GM19438 (cell line): ENCODE measurements at regions not wholly inside any gene's neighbourhood (a gene's known extent, or its start where the extent isn't known, plus 50 kb on each side); places are given as distances from the start of the nearest gene placed in this dataset.
"Not testable (repeated sequence)": the region's sequence is repeated elsewhere in the genome, so short reads cannot be mapped to it uniquely, and the experiment has no call there.

Experiments
- ATAC-seq: cut with Tn5 transposase; IDR thresholded peaks from one replicate; pipeline ENCODE4 v1.9.1; 2021; ENCODE audit warnings: low read depth; ENCODE audit not compliant: unreplicated experiment

- ATAC-seq, result no peak
These were observed 440.8 kb upstream of the ZP4 start for GRCh38 chr1:238331557-238331956.

- no peak for ATAC-seq
These were observed 438.9 kb upstream of the ZP4 start for GRCh38 chr1:238329671-238330070.

- not testable (repeated sequence) for ATAC-seq
These were observed 436.3 kb upstream of the ZP4 start for GRCh38 chr1:238327033-238327432.

- not testable (repeated sequence) for ATAC-seq
These were observed 435.8 kb upstream of the ZP4 start for GRCh38 chr1:238326479-238326878.

GRCh38 chr1:238324211-238324864 is 433.6 kb upstream of the ZP4 start:
- no peak for ATAC-seq

GRCh38 chr1:238323490-238323889 is 432.8 kb upstream of the ZP4 start:
- no peak for ATAC-seq

GRCh38 chr1:238319957-238320356 is 429.2 kb upstream of the ZP4 start:
- ATAC-seq, result no peak

- ATAC-seq, result no peak
These were observed 427.8 kb upstream of the ZP4 start for GRCh38 chr1:238318294-238319110.

GRCh38 chr1:238312969-238313368 is 422.2 kb upstream of the ZP4 start:
- no peak for ATAC-seq

- no peak for ATAC-seq
These were observed 415.7 kb upstream of the ZP4 start for GRCh38 chr1:238306411-238306810.

- ATAC-seq, result no peak
These were observed 411.9 kb upstream of the ZP4 start for GRCh38 chr1:238302646-238303045.

GRCh38 chr1:238296371-238296770 is 405.6 kb upstream of the ZP4 start:
- no peak for ATAC-seq

- no peak for ATAC-seq
These were observed 402.4 kb upstream of the ZP4 start for GRCh38 chr1:238293075-238293474.

GRCh38 chr1:238281418-238281817 is 390.7 kb upstream of the ZP4 start:
- no peak for ATAC-seq

- no peak for ATAC-seq
These were observed 389.1 kb upstream of the ZP4 start for GRCh38 chr1:238279694-238280380.

GRCh38 chr1:238272145-238272544 is 381.4 kb upstream of the ZP4 start:
- no peak for ATAC-seq

GRCh38 chr1:238265866-238266265 is 375.1 kb upstream of the ZP4 start:
- ATAC-seq, result no peak

GRCh38 chr1:238264951-238265350 is 374.2 kb upstream of the ZP4 start:
- no peak for ATAC-seq

- ATAC-seq, result no peak
These were observed 367.8 kb upstream of the ZP4 start for GRCh38 chr1:238258510-238258909.

- no peak for ATAC-seq
These were observed 366.4 kb upstream of the ZP4 start for GRCh38 chr1:238257018-238257621.

- ATAC-seq, result no peak
These were observed 364.2 kb upstream of the ZP4 start for GRCh38 chr1:238254935-238255334.
